HuH-7 (cell line): ENCODE measurements at regions not wholly inside any gene's neighbourhood (a gene's known extent, or its start where the extent isn't known, plus 50 kb on each side); places are given as distances from the start of the nearest gene placed in this dataset.

Experiments used
- DNase-seq: peaks from one replicate; pipeline ENCODE4 v3.0.0; 2011; ENCODE audit warnings: low spot score

DNA sequence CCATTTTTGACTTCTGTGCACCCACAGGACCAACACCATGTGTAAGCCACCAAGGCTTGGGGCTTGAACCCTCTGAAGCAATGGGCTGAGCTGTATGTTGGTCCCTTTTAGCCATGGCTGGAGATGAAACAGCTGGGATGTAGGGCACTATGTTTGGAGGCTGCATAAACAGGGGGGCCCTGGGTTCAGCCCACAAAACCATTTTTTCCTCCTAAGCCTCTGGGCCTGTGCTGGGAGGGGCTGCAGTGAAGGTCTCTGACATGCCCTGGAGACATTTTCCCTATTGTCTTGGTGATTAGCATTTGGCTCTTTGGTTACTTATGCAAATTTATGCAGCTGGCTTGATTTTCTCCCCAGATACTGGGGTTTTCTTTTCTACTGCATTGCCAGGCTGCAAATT lies 144.9 kb downstream of the ZNF326 start:
- no peak for DNase-seq

DNA sequence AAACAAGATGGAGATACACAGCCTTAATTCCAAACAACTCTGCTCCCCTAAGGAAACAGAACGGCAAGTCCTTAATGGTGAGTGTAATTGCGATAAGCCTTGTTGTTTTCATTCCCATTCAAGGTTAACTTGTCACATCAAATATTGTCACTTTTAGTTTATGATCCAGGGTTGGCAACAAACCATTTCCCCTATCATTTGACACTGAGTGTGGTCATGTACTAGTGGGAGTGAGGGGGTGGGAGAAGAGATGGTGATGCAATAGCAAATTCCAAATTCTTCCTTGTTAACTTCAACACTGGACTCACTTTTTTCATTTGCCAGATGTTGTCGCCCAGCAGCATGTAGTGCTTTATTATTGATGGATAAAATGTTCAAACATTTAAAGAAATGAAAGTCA lies 140.4 kb downstream of the ZNF326 start:
- no peak for DNase-seq

DNA sequence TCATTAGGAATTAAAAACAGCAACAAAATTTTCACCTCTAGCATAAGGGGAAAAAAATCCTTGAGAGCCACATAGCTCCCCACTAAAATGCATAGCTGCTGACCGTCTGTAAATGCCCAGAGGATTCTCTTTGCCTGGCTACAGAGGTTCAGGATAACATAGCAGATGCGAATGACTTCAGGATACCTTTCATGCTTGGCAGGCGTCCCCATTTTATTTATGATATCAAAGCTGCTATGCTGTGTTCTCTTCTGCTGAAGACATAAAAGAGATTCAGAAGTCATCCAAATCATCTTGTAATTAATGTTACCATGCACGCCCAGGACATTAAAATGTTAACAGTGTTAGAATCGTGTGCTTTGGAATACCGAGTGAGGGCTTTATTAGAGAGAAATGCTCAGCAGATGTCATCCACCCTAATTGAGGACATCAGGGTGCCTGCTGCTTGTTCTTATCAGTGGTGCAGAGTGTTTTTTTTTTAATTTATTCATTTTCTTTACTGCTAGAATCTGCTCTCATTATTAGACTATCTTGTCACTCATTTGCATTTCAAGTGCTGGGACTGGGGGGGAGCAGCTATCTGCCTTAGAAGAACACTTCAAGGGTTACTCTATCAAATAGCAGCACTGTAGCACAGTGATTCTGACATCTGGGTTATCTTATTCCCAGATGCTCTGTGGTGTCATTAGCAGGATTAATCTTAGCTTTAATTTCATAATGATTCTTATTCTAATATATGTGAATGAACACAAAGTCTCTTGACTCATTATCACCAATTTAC lies 139.5 kb downstream of the ZNF326 start:
- no peak for DNase-seq

DNA sequence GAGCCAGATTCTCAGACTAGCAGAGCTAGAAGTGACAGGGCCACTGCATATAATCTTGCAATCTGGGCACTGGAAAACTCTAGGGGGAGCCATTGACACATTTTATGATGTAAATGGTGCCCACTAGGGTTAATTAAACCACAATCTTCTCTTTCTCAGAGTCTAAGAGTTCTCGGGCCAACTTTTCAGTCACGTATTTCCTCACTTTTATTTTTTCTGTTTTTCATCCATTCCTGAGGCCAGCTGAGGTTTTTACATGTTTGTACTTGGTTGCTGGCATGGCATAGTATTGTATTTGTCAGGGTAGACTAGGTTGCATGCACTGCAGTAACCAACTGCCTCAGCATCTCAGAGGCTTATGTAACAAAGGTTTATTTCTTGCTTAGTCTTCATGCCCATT lies 138.2 kb downstream of the ZNF326 start:
- DNase-seq = peak; percentile 24

DNA sequence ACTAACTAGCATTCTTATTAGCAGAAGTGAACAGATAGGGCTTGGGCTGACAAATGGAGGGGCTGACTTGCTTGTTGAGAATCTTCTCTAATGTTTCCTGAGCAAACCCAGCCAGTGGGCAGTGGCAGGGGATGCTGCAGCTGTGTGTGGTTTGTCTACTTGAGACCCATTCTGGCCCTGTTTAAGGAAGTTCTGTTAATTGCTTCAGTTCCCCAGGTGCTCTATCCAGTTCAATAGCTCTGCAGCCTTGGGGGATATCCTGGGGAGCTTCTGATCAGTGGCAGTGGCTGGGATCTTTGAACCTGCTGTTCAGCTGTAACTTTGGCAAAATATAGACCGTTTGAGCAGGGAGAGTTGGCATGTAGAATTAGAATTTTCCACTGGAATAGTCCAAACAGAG lies 137.4 kb downstream of the ZNF326 start:
- DNase-seq = no peak

DNA sequence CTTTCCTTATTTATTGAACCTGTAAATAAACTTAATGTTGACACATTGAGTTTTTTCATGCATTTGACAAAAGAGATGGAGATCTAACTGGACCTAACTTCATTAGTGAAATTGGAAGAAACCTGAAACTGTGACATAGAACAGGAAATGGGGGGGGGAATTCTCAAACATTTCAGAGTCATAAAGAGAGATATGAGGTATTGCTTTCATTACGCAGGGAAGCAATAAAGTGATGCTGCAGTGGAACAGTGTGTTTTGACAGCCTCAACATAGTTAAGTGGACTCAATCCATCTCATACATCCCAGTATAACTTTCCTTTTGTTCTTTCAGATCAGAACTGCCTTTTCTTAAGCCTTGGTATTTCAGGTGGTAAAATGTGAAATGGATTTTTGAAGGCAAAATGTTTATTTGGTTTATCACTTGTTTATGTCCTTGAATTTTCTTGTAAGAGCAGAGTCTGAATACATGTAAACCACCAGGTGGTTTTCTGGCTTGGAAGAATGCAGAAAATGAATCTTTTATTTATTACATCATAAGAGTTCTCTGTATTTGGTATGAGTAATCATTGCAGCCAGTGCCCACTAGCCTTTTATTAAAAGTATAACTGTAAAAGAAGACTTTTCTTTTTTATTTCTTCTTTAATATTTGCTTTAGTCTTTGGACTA lies 132.5 kb downstream of the ZNF326 start:
- DNase-seq = no peak

DNA sequence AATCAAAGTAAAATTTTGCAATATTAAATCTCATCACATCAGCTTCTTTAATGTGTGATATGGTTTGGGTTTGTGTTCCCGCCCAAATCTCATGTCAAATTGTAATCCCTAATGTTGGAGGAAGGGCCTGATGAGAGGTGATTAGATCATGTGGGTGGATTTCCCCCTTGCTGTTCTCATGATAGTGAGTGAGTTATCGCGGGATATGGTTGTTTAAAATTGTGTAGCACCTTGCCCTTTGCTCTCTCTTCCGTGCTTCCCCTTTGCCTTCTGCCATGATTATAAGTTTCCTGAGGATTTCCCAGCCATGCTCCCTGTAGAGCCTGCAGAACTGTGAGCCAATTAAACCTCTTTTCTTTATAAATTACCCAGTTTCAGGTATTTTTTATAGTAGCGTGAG lies 131.9 kb downstream of the ZNF326 start:
- no peak for DNase-seq

DNA sequence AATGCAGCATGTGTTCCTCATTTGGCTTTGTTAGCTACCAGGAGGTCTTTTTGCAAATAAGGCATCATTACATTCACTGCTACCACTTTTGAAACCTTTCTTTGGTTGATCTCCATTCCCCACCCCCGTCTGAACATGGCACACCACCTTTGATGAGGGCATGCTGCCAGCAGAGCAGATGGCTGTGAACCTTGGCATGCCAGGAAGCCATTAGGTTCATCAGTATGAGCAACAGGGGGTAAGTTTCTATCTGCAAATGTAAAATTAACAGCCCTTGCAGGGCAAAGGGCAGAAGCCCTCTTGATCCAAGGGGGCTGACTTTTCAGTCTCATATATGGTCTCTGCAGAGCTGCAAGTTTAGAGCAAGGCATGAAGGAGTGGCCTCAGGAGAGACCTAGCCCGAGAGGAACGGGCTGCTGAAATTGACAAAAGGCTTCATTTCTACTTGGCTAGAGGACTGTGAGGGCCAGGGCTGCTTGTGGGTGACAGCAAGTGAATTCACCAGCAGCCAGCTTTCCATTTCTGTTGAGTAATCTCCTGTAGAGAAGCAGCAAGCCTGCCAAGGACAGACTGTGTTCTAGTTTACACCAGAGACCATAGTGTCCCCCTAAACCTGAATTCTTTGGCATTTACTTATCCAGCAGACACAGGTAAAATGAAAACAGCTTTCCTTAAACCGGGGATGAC lies 127.9 kb downstream of the ZNF326 start:
- DNase-seq = no peak

DNA sequence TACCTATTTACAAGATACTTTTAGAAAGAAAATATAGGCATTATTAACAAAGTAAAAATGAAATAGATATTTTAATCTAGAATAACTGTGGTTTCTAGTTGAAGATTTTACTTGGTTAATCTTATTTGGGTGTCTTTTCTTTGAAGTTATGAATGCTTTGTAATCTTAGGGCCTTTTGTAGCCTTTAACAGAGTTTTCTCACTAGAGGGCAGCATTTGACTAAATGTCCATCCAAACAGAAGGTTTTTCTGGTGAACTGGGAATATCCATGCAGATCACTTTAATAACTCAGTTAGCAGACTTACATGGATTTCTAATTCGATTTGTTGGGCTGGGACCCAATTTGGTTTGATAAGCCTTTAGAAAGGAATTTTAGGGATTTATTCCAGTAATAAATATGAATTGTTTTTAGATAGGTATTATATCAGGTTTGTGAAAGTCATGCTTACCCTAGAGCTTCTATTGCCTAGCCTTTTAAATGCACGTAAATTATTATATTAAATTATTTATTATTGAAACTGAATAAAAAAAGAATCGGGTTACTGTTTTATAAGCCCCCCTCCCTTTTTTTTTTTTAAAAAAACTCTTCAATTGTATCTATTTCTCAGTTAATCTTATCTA lies 119.7 kb downstream of the ZNF326 start:
- DNase-seq = peak; percentile 19

DNA sequence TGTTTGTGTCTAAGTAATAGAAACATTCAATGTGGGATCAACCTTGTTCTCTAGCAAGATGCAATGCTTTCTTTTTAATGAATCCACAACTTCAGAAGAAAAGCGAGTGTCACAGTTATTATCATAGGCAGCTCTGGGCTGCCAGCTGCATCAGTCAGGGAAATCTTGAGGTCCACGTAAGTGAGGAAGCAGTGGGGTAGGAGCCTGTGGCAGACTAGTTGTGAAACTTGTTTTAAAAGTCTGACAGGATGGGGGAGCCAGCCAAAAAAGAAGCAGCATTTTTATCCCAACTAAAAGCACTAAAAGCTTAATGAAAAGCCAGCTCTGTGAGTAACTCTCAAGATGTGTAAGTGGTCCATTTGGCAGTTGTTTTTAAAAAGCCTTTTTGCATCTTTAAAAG lies 113.1 kb downstream of the ZNF326 start:
- no peak for DNase-seq

DNA sequence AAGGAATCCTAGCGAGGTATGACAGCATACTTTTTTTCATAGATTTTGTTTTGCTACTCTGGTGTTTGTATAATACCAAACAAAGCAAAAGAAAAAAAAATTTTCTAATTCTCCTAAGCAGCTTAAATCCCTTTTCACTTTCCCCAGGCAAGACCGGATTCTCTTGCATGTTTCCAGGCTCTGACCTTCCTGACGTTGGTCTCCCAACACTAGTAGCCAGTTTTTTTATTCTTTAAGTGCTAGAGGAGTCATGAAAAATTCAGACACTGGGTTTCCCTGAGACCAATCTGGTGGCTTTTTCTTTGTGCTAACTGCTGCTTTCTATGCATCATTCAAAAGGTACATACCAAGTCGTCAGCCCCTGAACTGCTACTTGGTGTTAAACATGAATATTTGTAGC lies 111.4 kb downstream of the ZNF326 start:
- DNase-seq = no peak

DNA sequence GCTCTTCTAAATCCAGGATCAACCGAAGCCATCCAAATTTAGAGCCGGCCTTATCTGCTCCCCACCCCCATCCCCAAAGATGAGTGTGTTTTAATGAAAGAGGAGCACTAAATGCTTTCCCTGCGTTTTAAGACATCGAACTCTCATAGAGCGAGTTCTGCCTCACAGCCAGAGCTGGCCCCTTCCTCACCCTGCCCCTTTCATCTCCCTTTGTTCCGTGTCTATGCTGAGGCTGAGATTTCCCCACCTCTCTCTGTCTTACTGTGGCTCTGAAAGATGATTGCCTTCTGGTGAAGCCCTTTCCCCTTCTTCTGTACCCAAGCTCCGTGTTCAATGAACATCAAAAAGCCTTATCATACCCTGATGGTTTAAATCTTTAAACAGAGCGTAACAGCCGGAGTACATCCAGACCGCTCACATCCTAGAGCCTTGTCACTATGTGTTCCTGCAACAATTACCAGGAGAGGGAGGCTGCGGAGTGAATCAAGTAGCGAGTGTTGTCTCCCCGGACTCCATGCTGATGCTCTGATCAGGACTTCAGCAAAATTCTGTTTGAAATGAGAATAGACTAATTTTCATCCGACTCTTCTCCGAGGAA lies 110.1 kb downstream of the ZNF326 start:
- no peak for DNase-seq

DNA sequence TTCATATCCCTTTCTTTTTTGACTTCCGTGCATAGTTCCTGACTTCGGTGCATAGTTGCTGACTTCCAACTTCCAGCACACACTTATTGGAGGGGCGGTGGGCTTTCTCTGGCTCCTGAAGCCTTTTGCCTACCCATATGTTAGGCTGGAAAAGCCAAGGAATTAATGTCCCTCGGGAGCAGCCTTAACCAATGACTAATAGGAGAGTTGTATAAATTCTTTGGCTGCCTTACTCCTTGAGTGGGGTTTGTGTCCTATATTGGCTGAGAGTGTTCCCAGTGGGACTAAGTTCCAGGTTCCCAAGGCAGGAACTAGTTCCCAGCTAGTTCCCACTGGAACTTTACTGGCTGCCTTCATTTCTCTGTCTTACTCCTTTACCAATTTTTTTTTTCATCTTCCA lies 105.7 kb downstream of the ZNF326 start:
- DNase-seq = no peak

DNA sequence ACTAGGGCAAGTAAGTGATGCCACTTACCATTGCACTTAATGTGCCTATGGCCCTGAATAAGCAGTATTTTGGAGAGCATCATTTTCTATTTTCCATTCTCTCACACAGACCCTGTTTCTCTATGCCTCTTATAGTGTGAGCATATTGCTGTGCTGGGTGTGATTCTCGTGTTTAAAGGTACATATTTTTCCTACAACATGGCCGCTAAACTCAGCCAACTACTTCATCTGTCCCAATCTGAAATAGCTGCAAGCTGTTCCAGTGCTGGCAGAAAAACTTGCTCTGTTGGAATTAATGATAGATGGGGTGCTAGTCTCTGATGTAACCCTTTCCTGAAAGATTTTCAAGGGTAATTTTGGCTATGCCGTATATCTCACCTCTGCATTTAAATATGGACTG lies 97.5 kb downstream of the ZNF326 start:
- no peak for DNase-seq
